ENCODE measurements at regions not wholly inside any gene's neighbourhood (a gene's known extent, or its start where the extent isn't known, plus 50 kb on each side); places are given as distances from the start of the nearest gene placed in this dataset.

- POLR2A ChIA-PET: no interaction called here
- no peak overlapping the region for H3K4me3 Mint-ChIP-seq
- peaks cover 8% of the 10 kb centered on the region for H3K4me1 Mint-ChIP-seq
- H3K36me3 Mint-ChIP-seq: peaks cover 4% of the 10 kb centered on the region
- H3K27me3 Mint-ChIP-seq (ENCODE audit: low read depth): peaks cover 7% of the 10 kb centered on the region
- no peak overlapping the region for H3K27ac Mint-ChIP-seq
- DNase-seq (ENCODE audit: low spot score) (no peak), ATAC-seq (no peak)
- H3K9me3 Mint-ChIP-seq: peaks cover 29% of the 10 kb centered on the region
- CTCF ChIA-PET: interaction anchor here (1.5 kb wide), 1 partner anchor 361 kb away, joined by 3 read pairs; no protein-coding TSS in a partner anchor
- TF ChIP-seq FOXK1 (CRISPR knock-in tag; IDR thresholded peaks at IDR 0.05) (no peak), HMGA2 (CRISPR knock-in tag; IDR thresholded peaks at IDR 0.05) (no peak), SMAD3 (CRISPR knock-in tag; IDR thresholded peaks at IDR 0.05; ENCODE audit: borderline replicate concordance) (no peak), ZNF512 (CRISPR knock-in tag; IDR thresholded peaks at IDR 0.05; ENCODE audit: borderline replicate concordance) (no peak), ESRRA (CRISPR knock-in tag; IDR thresholded peaks at IDR 0.05; ENCODE audit: borderline replicate concordance) (no peak), NR1H2 (CRISPR knock-in tag; IDR thresholded peaks at IDR 0.05) (no peak)
- TF ChIP-seq, protein P1, sequence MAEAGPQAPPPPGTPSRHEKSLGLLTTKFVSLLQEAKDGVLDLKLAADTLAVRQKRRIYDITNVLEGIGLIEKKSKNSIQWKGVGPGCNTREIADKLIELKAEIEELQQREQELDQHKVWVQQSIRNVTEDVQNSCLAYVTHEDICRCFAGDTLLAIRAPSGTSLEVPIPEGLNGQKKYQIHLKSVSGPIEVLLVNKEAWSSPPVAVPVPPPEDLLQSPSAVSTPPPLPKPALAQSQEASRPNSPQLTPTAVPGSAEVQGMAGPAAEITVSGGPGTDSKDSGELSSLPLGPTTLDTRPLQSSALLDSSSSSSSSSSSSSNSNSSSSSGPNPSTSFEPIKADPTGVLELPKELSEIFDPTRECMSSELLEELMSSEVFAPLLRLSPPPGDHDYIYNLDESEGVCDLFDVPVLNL (CRISPR knock-in tag; IDR thresholded peaks at IDR 0.05; ENCODE audit: borderline replicate concordance, low read depth): no peak
These were observed 398.2 kb downstream of the ADCYAP1 start for GRCh38 chr18:1302861-1303260.

DNA sequence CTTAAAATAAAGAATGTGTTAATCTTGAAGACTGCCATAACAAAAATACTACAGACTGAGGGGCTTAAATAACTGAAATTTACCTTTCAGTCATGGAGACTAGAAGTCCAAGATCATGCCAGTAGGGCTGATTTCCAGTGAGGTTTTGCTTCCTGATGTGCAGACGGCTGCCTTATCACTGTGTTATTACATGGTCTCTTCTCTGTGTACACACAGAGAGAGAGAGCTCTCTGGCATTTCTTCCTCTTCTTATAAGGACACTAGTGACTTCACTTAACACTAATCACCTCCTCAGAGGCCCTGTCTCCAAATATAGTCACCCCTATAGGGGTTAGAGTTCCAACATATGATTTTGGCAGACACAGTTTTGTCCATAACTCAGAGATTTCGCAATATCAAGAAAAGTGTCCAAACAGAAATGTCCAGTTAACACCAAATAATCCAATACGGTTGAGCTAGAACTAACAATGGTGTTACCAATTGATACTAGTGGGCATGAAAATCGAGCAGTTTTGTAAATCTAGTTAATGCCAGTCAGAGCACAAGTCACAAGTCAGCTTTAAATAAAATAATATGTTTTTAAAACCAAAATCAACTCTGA, 399.8 kb downstream of the ADCYAP1 start:
- ATAC-seq: no peak
- no peak for DNase-seq (ENCODE audit: low spot score)
- POLR2A ChIA-PET: no interaction called here
- Mint-ChIP-seq H3K4me1 (peaks cover 8% of the 10 kb centered on the region), H3K27ac (no peak overlapping the region), H3K36me3 (0 out of 2 replicates have a peak, but pooled peaks cover 3% of the 10 kb centered on the region), H3K9me3 (peaks cover 29% of the 10 kb centered on the region), H3K4me3 (no peak overlapping the region), H3K27me3 (ENCODE audit: low read depth) (no peaks in the 10 kb centered on the region; the same call in none of the 2 replicates)
- CTCF ChIA-PET: interaction anchor here (1.5 kb wide), 1 partner anchor 360 kb away, joined by 3 read pairs; no protein-coding TSS in a partner anchor
- TF ChIP-seq, protein P2, sequence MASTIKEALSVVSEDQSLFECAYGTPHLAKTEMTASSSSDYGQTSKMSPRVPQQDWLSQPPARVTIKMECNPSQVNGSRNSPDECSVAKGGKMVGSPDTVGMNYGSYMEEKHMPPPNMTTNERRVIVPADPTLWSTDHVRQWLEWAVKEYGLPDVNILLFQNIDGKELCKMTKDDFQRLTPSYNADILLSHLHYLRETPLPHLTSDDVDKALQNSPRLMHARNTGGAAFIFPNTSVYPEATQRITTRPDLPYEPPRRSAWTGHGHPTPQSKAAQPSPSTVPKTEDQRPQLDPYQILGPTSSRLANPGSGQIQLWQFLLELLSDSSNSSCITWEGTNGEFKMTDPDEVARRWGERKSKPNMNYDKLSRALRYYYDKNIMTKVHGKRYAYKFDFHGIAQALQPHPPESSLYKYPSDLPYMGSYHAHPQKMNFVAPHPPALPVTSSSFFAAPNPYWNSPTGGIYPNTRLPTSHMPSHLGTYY (CRISPR knock-in tag; IDR thresholded peaks at IDR 0.05): no peak
- TF ChIP-seq CDX4 (CRISPR knock-in tag; IDR thresholded peaks at IDR 0.05; ENCODE audit: borderline replicate concordance) (no peak), ZNF532 (CRISPR knock-in tag; IDR thresholded peaks at IDR 0.05; ENCODE audit: borderline replicate concordance) (no peak), EMX1 (CRISPR knock-in tag; IDR thresholded peaks at IDR 0.05) (no peak), SMAD4 (CRISPR knock-in tag; IDR thresholded peaks at IDR 0.05) (no peak), KAT7 (CRISPR knock-in tag; IDR thresholded peaks at IDR 0.05; ENCODE audit: borderline replicate concordance) (no peak), IRF1 (CRISPR knock-in tag; IDR thresholded peaks at IDR 0.05) (no peak), ZNF317 (CRISPR knock-in tag; IDR thresholded peaks at IDR 0.05; ENCODE audit: borderline replicate concordance, low read depth) (no peak), ESRRA (CRISPR knock-in tag; IDR thresholded peaks at IDR 0.05; ENCODE audit: borderline replicate concordance) (no peak), ZNF121 (CRISPR knock-in tag; IDR thresholded peaks at IDR 0.05) (no peak), FOXP4 (CRISPR knock-in tag; IDR thresholded peaks at IDR 0.05) (no peak), E2F5 (CRISPR knock-in tag; IDR thresholded peaks at IDR 0.05) (no peak)
- TF ChIP-seq, protein P3, sequence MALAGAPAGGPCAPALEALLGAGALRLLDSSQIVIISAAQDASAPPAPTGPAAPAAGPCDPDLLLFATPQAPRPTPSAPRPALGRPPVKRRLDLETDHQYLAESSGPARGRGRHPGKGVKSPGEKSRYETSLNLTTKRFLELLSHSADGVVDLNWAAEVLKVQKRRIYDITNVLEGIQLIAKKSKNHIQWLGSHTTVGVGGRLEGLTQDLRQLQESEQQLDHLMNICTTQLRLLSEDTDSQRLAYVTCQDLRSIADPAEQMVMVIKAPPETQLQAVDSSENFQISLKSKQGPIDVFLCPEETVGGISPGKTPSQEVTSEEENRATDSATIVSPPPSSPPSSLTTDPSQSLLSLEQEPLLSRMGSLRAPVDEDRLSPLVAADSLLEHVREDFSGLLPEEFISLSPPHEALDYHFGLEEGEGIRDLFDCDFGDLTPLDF (CRISPR knock-in tag; IDR thresholded peaks at IDR 0.05): no peak

Measured in WTC11 (cell line).